HG02678 (cell line): ENCODE measurements at regions not wholly inside any gene's neighbourhood (a gene's known extent, or its start where the extent isn't known, plus 50 kb on each side); places are given as distances from the start of the nearest gene placed in this dataset.

Experiments
- ATAC-seq: cut with Tn5 transposase; IDR thresholded peaks from one replicate; pipeline ENCODE4 v1.9.1; 2021; ENCODE audit warnings: mild to moderate bottlenecking, moderate library complexity; ENCODE audit not compliant: unreplicated experiment

DNA sequence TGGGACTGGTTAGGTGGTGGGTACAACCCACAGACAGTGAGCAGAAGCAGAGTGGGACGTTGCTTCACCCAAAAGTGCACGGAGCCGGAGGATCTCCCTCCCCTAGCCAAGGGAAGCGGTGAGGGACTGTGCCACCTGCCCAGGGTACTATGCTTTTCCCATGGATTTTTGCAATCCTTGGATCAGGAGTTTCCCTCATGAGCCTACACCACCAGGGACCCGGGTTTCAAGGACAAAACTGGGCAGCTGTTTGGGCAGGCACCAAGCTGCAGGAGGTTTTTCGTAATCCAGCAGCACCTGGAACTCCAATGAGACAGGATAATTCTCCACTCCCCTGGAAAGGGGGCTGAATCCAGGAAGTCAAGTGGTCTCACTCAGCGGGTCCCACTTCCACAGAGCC is 209.1 kb upstream of the CXCL12 start:
- ATAC-seq, result no peak

GRCh38 chr10:44607116-44607515 is 222.2 kb upstream of the CXCL12 start:
- no peak for ATAC-seq

GRCh38 chr10:44618910-44619309 is 234.0 kb upstream of the CXCL12 start:
- ATAC-seq, result no peak

DNA sequence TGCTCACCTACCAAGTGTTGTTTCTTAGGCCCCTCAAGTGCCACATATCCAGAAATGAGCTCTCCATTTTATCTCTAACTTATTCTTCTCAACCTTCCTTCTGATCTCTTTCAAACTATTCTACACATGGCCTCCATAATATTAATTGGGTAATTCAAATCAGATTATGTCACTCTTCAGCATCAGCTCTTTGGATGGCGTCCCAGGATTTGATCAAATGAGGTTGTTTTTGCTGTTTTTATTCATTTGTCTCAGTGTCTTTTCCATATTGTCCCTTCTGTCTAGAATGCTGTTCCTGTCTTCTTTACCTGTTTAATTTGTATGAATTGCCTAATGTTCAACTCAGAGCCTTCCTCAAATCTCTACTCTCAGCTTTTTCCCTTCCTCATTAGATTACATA is 234.6 kb upstream of the CXCL12 start:
- no peak for ATAC-seq

GRCh38 chr10:44619975-44620374 is 235.1 kb upstream of the CXCL12 start:
- no peak for ATAC-seq

GRCh38 chr10:44627591-44628354 is 242.9 kb upstream of the CXCL12 start:
- no peak for ATAC-seq

- no peak for ATAC-seq
Observed at GRCh38 chr10:44628921-44629320, 244.0 kb upstream of the CXCL12 start.

DNA sequence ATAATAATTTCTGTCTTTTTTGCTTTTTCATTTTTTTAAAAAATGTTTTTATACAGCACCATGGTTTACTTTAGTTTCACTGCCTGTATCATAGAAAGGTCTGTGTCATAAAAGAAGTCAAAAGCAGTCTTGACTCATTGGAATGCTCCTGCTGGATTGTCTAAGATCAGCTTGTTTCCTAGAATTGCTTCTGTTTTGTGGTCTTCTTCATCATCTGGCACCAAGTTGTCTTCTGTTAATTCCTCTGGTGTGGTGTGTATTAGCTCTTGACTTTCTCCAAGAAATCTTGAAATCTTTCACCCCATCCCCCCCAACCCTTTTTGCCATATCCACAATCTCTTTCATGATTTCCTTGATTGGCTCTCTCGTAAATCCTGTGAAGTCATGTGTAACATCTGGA is 250.3 kb upstream of the CXCL12 start:
- ATAC-seq, result no peak

GRCh38 chr10:44636625-44637024 is 251.7 kb upstream of the CXCL12 start:
- no peak for ATAC-seq

- no peak for ATAC-seq
Observed at GRCh38 chr10:44640429-44640828, 255.5 kb upstream of the CXCL12 start.

DNA sequence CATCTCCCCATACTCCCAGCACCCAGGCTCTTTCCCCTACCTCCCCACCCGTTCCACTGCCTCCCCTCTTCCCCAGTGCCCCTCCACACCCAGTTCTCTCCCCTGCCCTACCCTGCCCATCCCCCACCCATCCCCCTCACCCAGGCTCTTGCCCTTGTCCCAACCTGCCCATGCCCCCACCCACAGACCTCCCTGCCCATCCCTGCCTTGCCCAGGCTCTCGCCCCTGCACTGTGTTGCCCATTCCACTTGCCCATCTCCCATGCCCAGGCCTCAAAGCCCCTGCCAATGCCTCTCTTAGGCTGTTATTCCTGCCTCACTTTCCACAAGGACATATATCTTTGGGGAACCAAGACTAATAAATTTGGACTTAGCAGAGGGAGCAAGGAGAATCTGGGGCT is 262.6 kb upstream of the CXCL12 start:
- no peak for ATAC-seq

GRCh38 chr10:44647877-44648542 is 263.1 kb upstream of the CXCL12 start:
- ATAC-seq, result peak; percentile 88

GRCh38 chr10:44650691-44651661 is 260.2 kb upstream of the TMEM72 start:
- ATAC-seq, result no peak

GRCh38 chr10:44651834-44652233 is 259.3 kb upstream of the TMEM72 start:
- ATAC-seq, result no peak

- no peak for ATAC-seq
Observed at GRCh38 chr10:44659320-44659719, 251.8 kb upstream of the TMEM72 start.

- no peak for ATAC-seq
Observed at GRCh38 chr10:44660271-44660670, 250.9 kb upstream of the TMEM72 start.

- ATAC-seq, result no peak
Observed at GRCh38 chr10:44662051-44662450, 249.1 kb upstream of the TMEM72 start.

GRCh38 chr10:44668336-44668735 is 242.8 kb upstream of the TMEM72 start:
- no peak for ATAC-seq

DNA sequence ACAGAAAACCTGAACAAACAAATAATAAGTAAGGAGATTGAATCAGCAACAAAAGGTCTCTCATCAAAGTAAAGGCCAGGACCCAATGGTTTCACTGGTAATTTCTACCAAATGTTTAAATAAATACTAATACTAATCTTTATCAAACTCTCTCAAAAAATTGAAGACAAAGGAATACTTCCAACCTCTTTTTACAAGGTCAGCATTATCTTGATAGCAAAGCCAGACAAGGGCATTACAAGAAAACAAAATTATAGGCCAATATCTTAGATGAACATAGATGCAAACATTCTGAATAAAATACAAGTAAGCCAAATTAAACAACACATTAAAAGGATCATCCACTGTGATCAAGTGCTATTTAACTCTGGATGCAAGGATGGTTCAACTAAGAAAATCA is 239.8 kb upstream of the TMEM72 start:
- ATAC-seq, result no peak

GRCh38 chr10:44673245-44673983 is 237.7 kb upstream of the TMEM72 start:
- no peak for ATAC-seq
